ENCODE measurements at regions not wholly inside any gene's neighbourhood (a gene's known extent, or its start where the extent isn't known, plus 50 kb on each side); places are given as distances from the start of the nearest gene placed in this dataset.
"Not testable (repeated sequence)": the region's sequence is repeated elsewhere in the genome, so short reads cannot be mapped to it uniquely, and the experiment has no call there.

- peak; percentile 22 for DNase-seq (ENCODE audit: low spot score)
Observed at GRCh38 chr1:100597061-100597741, 59.3 kb downstream of the GPR88 start.

- DNase-seq (ENCODE audit: low spot score), result peak; percentile 48
Observed at GRCh38 chr1:100597784-100598183, 59.8 kb downstream of the GPR88 start.

GRCh38 chr1:100600377-100600776, 62.4 kb downstream of the GPR88 start:
- not testable (repeated sequence) for DNase-seq (ENCODE audit: low spot score)

- not testable (repeated sequence) for DNase-seq (ENCODE audit: low spot score)
Observed at GRCh38 chr1:100602028-100602427, 64.1 kb downstream of the GPR88 start.

GRCh38 chr1:100604372-100604771, 66.4 kb downstream of the GPR88 start:
- no peak for DNase-seq (ENCODE audit: low spot score)

- peak; percentile 60 for DNase-seq (ENCODE audit: low spot score)
Observed at GRCh38 chr1:100606438-100606837, 68.5 kb downstream of the GPR88 start.

GRCh38 chr1:100607628-100608240, 69.8 kb downstream of the GPR88 start:
- no peak for DNase-seq (ENCODE audit: low spot score)

GRCh38 chr1:100609849-100610248, 71.9 kb downstream of the GPR88 start:
- no peak for DNase-seq (ENCODE audit: low spot score)

GRCh38 chr1:100611086-100611485, 73.1 kb downstream of the GPR88 start:
- DNase-seq (ENCODE audit: low spot score), result no peak

GRCh38 chr1:100612540-100612939, 74.6 kb downstream of the GPR88 start:
- DNase-seq (ENCODE audit: low spot score), result no peak

- DNase-seq (ENCODE audit: low spot score), result no peak
Observed at GRCh38 chr1:100613817-100614559, 76.0 kb downstream of the GPR88 start.

- no peak for DNase-seq (ENCODE audit: low spot score)
Observed at GRCh38 chr1:100614570-100614969, 76.6 kb downstream of the GPR88 start.

- no peak for DNase-seq (ENCODE audit: low spot score)
Observed at GRCh38 chr1:100615686-100616085, 77.7 kb downstream of the GPR88 start.

- DNase-seq (ENCODE audit: low spot score), result no peak
Observed at GRCh38 chr1:100616121-100616621, 78.2 kb downstream of the GPR88 start.

GRCh38 chr1:100622037-100622436, 84.1 kb downstream of the GPR88 start:
- peak; percentile 62 for DNase-seq (ENCODE audit: low spot score)

- no peak for DNase-seq (ENCODE audit: low spot score)
Observed at GRCh38 chr1:100622506-100622905, 84.6 kb downstream of the GPR88 start.

GRCh38 chr1:100622966-100623762, 85.2 kb downstream of the GPR88 start:
- no peak for DNase-seq (ENCODE audit: low spot score)

GRCh38 chr1:100624886-100625610, 87.1 kb downstream of the GPR88 start:
- no peak for DNase-seq (ENCODE audit: low spot score)

- DNase-seq (ENCODE audit: low spot score), result no peak
Observed at GRCh38 chr1:100626397-100626796, 88.5 kb downstream of the GPR88 start.

GRCh38 chr1:100627054-100627716, 89.2 kb downstream of the GPR88 start:
- DNase-seq (ENCODE audit: low spot score), result no peak
